ENCODE measurements at regions not wholly inside any gene's neighbourhood (a gene's known extent, or its start where the extent isn't known, plus 50 kb on each side); places are given as distances from the start of the nearest gene placed in this dataset.

- TF ChIP-seq, protein P1, sequence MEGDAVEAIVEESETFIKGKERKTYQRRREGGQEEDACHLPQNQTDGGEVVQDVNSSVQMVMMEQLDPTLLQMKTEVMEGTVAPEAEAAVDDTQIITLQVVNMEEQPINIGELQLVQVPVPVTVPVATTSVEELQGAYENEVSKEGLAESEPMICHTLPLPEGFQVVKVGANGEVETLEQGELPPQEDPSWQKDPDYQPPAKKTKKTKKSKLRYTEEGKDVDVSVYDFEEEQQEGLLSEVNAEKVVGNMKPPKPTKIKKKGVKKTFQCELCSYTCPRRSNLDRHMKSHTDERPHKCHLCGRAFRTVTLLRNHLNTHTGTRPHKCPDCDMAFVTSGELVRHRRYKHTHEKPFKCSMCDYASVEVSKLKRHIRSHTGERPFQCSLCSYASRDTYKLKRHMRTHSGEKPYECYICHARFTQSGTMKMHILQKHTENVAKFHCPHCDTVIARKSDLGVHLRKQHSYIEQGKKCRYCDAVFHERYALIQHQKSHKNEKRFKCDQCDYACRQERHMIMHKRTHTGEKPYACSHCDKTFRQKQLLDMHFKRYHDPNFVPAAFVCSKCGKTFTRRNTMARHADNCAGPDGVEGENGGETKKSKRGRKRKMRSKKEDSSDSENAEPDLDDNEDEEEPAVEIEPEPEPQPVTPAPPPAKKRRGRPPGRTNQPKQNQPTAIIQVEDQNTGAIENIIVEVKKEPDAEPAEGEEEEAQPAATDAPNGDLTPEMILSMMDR (IDR thresholded peaks at IDR 0.05) = no peak
- TF ChIP-seq SIN3A (IDR thresholded peaks at IDR 0.05; ENCODE audit: borderline replicate concordance, insufficient read depth, low read depth, low read length) (no peak), POLR2AphosphoS5 (IDR thresholded peaks at IDR 0.05; ENCODE audit: low read depth, low read length) (no peak), TCF7L2 (IDR thresholded peaks at IDR 0.05; ENCODE audit: low read depth, low read length) (no peak)
- TF ChIP-seq, protein P2, sequence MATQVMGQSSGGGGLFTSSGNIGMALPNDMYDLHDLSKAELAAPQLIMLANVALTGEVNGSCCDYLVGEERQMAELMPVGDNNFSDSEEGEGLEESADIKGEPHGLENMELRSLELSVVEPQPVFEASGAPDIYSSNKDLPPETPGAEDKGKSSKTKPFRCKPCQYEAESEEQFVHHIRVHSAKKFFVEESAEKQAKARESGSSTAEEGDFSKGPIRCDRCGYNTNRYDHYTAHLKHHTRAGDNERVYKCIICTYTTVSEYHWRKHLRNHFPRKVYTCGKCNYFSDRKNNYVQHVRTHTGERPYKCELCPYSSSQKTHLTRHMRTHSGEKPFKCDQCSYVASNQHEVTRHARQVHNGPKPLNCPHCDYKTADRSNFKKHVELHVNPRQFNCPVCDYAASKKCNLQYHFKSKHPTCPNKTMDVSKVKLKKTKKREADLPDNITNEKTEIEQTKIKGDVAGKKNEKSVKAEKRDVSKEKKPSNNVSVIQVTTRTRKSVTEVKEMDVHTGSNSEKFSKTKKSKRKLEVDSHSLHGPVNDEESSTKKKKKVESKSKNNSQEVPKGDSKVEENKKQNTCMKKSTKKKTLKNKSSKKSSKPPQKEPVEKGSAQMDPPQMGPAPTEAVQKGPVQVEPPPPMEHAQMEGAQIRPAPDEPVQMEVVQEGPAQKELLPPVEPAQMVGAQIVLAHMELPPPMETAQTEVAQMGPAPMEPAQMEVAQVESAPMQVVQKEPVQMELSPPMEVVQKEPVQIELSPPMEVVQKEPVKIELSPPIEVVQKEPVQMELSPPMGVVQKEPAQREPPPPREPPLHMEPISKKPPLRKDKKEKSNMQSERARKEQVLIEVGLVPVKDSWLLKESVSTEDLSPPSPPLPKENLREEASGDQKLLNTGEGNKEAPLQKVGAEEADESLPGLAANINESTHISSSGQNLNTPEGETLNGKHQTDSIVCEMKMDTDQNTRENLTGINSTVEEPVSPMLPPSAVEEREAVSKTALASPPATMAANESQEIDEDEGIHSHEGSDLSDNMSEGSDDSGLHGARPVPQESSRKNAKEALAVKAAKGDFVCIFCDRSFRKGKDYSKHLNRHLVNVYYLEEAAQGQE (IDR thresholded peaks at IDR 0.05; ENCODE audit: insufficient read depth in 1 of 2, low read depth in 2 of 2, low read length in 1 of 2) = no peak
- no peak for DNase-seq (ENCODE audit: low read depth, low spot score)
- Histone ChIP-seq H3K27me3 (ENCODE audit: control insufficient read depth, insufficient read depth, low read length) (no peaks in the 10 kb centered on the region), H3K4me1 (ENCODE audit: control insufficient read depth, insufficient read depth, low read length) (no peaks in the 10 kb centered on the region), H3K27ac (ENCODE audit: low read length) (no peak overlapping the region), H3K4me3 (ENCODE audit: low read depth in 2 of 2, low read length in 2 of 2) (no peak overlapping the region), H3K36me3 (ENCODE audit: control insufficient read depth, insufficient read depth, low read length) (no peaks in the 10 kb centered on the region), H3K9me3 (ENCODE audit: control insufficient read depth, insufficient read depth, low read depth, low read length) (no peaks in the 10 kb centered on the region; the same call in 1 of the 2 replicates)
- no TSS peak for BruUV-seq (replicated peaks)
- intact Hi-C loops (cut with micrococcal nuclease; ENCODE audit: unreplicated experiment) = no loop called here
- no peak for ATAC-seq
- ChIA-PET POLR2A (no interaction called here), CTCF (no interaction called here)
- in situ Hi-C loops (cut with HindIII; ENCODE audit: low pct_unique_long_range_greater_than_20kb, low sequenced_read_pairs) = no loop called here
Measured at GRCh38 chr3:170777564-170777926, 92.5 kb downstream of the RPL22L1 start.

DNA sequence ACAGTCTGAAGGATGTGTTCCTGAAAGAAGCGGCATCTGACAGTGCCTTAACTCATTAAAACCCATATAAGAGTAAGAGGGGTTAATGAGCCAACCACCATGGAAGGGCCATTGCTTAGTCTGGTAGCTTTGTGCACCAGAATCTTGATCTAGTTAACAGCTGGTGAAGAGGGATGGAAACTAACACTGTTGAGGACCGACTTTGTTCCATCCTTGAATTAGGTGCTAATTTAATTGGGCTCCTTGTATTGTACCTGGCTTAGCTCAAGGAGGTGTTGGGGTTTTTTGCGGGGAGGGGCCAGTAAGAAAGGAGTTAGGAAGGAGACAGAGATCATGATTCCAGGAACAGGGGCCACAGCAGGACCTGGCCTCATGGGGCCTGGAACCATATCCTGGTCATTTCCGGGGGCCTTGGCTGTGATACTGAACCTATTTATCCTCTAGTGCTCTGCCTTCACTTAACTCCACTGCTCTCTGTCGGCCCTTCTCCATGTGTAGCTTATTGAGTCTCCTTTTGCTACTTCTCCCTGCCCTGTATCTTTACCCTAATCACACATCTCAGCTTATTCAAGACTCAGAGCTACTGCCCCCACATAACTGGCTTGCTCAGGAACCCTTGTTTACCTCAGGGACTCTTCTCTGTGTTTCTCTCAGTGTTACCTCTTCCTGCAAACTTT is 93.0 kb downstream of the RPL22L1 start:
- Histone ChIP-seq H3K27me3 (ENCODE audit: control insufficient read depth, insufficient read depth, low read length) (no peaks in the 10 kb centered on the region), H3K9me3 (ENCODE audit: control insufficient read depth, insufficient read depth, low read depth, low read length) (no peaks in the 10 kb centered on the region; the same call in 1 of the 2 replicates), H3K36me3 (ENCODE audit: control insufficient read depth, insufficient read depth, low read length) (no peaks in the 10 kb centered on the region), H3K27ac (ENCODE audit: low read length) (no peak overlapping the region), H3K4me3 (ENCODE audit: low read depth in 2 of 2, low read length in 2 of 2) (no peak overlapping the region), H3K4me1 (ENCODE audit: control insufficient read depth, insufficient read depth, low read length) (no peaks in the 10 kb centered on the region)
- DNase-seq (ENCODE audit: low read depth, low spot score) (no peak), ATAC-seq (no peak)
- in situ Hi-C loops (cut with HindIII; ENCODE audit: low pct_unique_long_range_greater_than_20kb, low sequenced_read_pairs) = no loop called here
- ChIA-PET POLR2A (no interaction called here), CTCF (no interaction called here)
- intact Hi-C loops (cut with micrococcal nuclease; ENCODE audit: unreplicated experiment) = no loop called here
- no TSS peak for BruUV-seq (replicated peaks)
- TF ChIP-seq, protein P1 (IDR thresholded peaks at IDR 0.05) = no peak

Data from Panc1 (cell line).